OCI-LY3 (cell line): ENCODE measurements at regions not wholly inside any gene's neighbourhood (a gene's known extent, or its start where the extent isn't known, plus 50 kb on each side); places are given as distances from the start of the nearest gene placed in this dataset.

Experiments used
- H2AFZ ChIP-seq: fragments of 200-600, 300-600 bp; shearing (Covaris generic); 2 replicates; pipeline ENCODE4 v1.6.0; 2014; ENCODE audit warnings: antibody characterized with exemption, low read depth, low read length
- H3K27ac ChIP-seq: fragments of 200-600, 300-600 bp; sonication (generic); 2 replicates; pipeline ENCODE4 v1.5.1; 2014; ENCODE audit warnings: mild to moderate bottlenecking, low read length, moderate library complexity, mixed read lengths
- H3K27me3 ChIP-seq: fragments of 200-600, 300-600 bp; sonication (generic); 2 replicates; pipeline ENCODE4 v1.6.1; 2014; ENCODE audit warnings: low read depth, low read length, mixed read lengths
- H3K36me3 ChIP-seq: fragments of 200-600, 300-600 bp; sonication (generic); replicated peaks from 2 replicates; pipeline ENCODE3; 2014; ENCODE audit warnings: low read depth, low read length, mixed read lengths
- H3K4me1 ChIP-seq: fragments of 300-600, 200-600 bp; sonication (generic); 2 replicates; pipeline ENCODE4 v1.6.1; 2014; ENCODE audit warnings: low read length, mixed read lengths
- H3K4me2 ChIP-seq: fragments of 200-600, 300-600 bp; sonication (generic); 2 replicates; pipeline ENCODE4 v1.6.1; 2014; ENCODE audit warnings: low read length, mixed read lengths
- H3K4me3 ChIP-seq: fragments of 300-600, 200-600 bp; sonication (generic); 2 replicates; pipeline ENCODE4 v1.5.1; 2014; ENCODE audit warnings: antibody characterized with exemption, mild to moderate bottlenecking, low read length, moderate library complexity
- H3K79me2 ChIP-seq: fragments of 300-600, 200-600 bp; shearing (Covaris generic); 2 replicates; pipeline ENCODE4 v1.6.1; 2014; ENCODE audit warnings: mild to moderate bottlenecking, low read length, mixed read lengths
- H3K9ac ChIP-seq: fragments of 300-600, 200-600 bp; shearing (Covaris generic); 2 replicates; pipeline ENCODE4 v1.6.0; 2014; ENCODE audit warnings: mild to moderate bottlenecking, low read length, moderate library complexity
- H3K9me3 ChIP-seq: fragments of 200-600, 300-600 bp; shearing (Covaris generic); 2 replicates; pipeline ENCODE4 v1.6.1; 2014; ENCODE audit warnings: low read length, mixed read lengths; ENCODE audit not compliant: insufficient read depth
- H4K20me1 ChIP-seq: fragments of 200-600, 300-600 bp; sonication (generic); 2 replicates; pipeline ENCODE4 v1.6.1; 2016; ENCODE audit warnings: low read length, mixed read lengths; ENCODE audit not compliant: insufficient read depth
- EZH2phosphoT487 ChIP-seq: fragments of 200-600 bp; shearing (Covaris generic); IDR thresholded peaks from 2 replicates; pipeline ENCODE4 v1.6.1; 2018; ENCODE audit warnings: antibody characterized with exemption, mixed run types, low read depth
- TF ChIP-seq, protein P1 (sequence below): fragments of 200-600, 300-600 bp; sonication (generic); IDR thresholded peaks from 2 replicates; pipeline ENCODE4 v1.5.1; 2014; ENCODE audit warnings: antibody characterized with exemption, low read length, low read depth

DNA sequence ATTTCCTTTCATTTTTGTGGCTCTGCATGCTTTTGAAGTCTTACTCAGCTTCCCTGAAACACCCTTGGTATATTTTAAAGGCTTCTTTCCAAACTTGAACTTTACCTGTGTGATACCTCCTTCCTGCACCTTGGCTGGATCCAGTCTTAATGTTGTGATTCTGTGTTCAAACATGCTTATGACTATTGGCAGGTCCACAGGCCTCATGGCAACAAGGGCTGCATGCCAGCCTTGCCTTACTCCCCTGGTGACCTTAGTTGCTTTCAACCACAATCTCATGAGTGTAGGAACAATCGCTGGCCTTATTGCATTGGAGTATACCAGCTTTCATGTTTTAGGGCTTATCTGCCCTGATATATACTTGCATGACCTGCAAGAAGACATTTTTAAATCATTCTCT is 238.7 kb downstream of the KIF20B start:
- Histone ChIP-seq H3K4me3 (no peak overlapping the region), H3K27ac (no peak overlapping the region), H3K79me2 (no peaks in the 10 kb centered on the region), H3K4me1 (peaks cover 4% of the 10 kb centered on the region), H4K20me1 (no peaks in the 10 kb centered on the region), H3K9me3 (no peaks in the 10 kb centered on the region), H3K27me3 (no peaks in the 10 kb centered on the region), H3K36me3 (peaks cover 2% of the 10 kb centered on the region), H2AFZ (no peak overlapping the region), H3K9ac (no peak overlapping the region), H3K4me2 (no peak overlapping the region)
- TF ChIP-seq EZH2phosphoT487: no peak
- TF ChIP-seq, protein P1, sequence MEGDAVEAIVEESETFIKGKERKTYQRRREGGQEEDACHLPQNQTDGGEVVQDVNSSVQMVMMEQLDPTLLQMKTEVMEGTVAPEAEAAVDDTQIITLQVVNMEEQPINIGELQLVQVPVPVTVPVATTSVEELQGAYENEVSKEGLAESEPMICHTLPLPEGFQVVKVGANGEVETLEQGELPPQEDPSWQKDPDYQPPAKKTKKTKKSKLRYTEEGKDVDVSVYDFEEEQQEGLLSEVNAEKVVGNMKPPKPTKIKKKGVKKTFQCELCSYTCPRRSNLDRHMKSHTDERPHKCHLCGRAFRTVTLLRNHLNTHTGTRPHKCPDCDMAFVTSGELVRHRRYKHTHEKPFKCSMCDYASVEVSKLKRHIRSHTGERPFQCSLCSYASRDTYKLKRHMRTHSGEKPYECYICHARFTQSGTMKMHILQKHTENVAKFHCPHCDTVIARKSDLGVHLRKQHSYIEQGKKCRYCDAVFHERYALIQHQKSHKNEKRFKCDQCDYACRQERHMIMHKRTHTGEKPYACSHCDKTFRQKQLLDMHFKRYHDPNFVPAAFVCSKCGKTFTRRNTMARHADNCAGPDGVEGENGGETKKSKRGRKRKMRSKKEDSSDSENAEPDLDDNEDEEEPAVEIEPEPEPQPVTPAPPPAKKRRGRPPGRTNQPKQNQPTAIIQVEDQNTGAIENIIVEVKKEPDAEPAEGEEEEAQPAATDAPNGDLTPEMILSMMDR: no peak

DNA sequence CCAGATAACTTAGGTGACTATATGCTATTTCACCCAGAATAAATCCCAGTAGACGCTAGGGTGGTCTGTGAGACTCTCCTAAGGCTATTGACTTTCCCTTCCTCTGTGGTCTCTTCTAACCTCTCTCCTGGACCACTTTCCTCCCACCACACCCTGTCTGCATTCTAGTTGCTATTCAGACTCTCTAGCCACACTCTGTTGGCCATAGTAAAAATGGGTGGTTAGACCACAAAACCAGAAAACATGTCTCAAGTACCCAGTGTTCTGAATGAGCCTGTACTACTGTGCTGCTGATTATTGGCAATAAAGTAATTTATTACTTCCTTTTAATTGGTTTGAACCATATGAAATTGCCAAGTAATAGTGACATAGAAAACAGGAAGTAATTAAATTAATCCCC is 240.8 kb downstream of the KIF20B start:
- no peak overlapping the region for H3K4me3 ChIP-seq
- H2AFZ ChIP-seq: no peak overlapping the region
- no peak overlapping the region for H3K9ac ChIP-seq
- H3K27ac ChIP-seq: no peak overlapping the region
- peaks cover 9% of the 10 kb centered on the region for H3K4me1 ChIP-seq
- no peaks in the 10 kb centered on the region for H4K20me1 ChIP-seq
- no peaks in the 10 kb centered on the region for H3K9me3 ChIP-seq
- H3K27me3 ChIP-seq: no peaks in the 10 kb centered on the region
- no peak overlapping the region for H3K4me2 ChIP-seq
- no peak for TF ChIP-seq EZH2phosphoT487
- TF ChIP-seq, protein P1: no peak
- peaks cover 5% of the 10 kb centered on the region for H3K36me3 ChIP-seq
- H3K79me2 ChIP-seq: no peaks in the 10 kb centered on the region

DNA sequence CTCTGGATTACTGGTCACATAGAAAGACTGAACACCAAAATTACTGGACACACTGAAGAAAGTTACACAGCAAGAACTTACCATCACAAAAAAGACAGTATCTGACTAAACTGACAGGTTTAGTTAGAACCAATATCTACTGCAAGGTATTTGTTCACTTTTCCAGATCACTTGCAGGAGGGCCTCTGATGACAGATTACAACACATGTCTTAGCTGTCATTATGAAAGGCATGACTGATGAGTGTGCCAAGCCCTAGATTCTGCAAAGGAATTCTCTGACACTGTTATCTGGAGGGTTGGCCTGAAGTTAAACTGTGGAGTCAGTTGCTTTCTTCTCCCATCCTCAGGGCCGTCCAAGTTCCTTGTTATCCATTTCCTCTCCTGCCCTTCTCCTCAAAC is 242.7 kb downstream of the KIF20B start:
- H3K9ac ChIP-seq: no peak overlapping the region
- no peaks in the 10 kb centered on the region for H3K27me3 ChIP-seq
- H3K79me2 ChIP-seq: no peaks in the 10 kb centered on the region
- H3K4me3 ChIP-seq: no peak overlapping the region
- no peak overlapping the region for H2AFZ ChIP-seq
- TF ChIP-seq EZH2phosphoT487: no peak
- TF ChIP-seq, protein P1: no peak
- H3K36me3 ChIP-seq: peaks cover 3% of the 10 kb centered on the region
- H3K4me2 ChIP-seq: no peak overlapping the region
- H4K20me1 ChIP-seq: no peaks in the 10 kb centered on the region
- H3K9me3 ChIP-seq: no peaks in the 10 kb centered on the region
- peaks cover 9% of the 10 kb centered on the region for H3K4me1 ChIP-seq
- H3K27ac ChIP-seq: no peak overlapping the region

DNA sequence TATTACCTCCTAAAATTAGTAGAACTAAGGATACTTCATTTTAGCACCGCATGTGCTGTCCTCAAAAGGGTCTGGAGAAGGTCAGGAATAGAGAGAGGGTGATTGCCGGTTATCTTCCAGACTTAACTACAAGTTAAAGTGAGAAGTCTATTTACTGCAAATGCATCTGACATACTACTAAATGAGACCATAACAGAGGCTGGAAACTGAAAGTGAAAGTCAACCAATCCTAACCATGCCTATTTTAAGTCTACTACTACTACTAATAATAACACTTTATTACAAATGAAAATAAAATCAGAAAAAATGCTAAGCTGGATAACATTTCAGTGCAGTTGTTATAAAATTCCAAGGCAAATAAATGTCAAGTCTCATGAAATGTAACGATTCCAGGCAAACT is 244.7 kb downstream of the KIF20B start:
- no peak for TF ChIP-seq EZH2phosphoT487
- TF ChIP-seq, protein P1: no peak
- H3K9me3 ChIP-seq: no peaks in the 10 kb centered on the region
- H3K9ac ChIP-seq: no peak overlapping the region
- H4K20me1 ChIP-seq: no peaks in the 10 kb centered on the region
- H3K79me2 ChIP-seq: no peaks in the 10 kb centered on the region
- H3K27me3 ChIP-seq: no peaks in the 10 kb centered on the region
- no peak overlapping the region for H2AFZ ChIP-seq
- peaks cover 9% of the 10 kb centered on the region for H3K4me1 ChIP-seq
- no peak overlapping the region for H3K27ac ChIP-seq
- no peak overlapping the region for H3K4me3 ChIP-seq
- peaks cover 3% of the 10 kb centered on the region for H3K36me3 ChIP-seq
- no peak overlapping the region; the same call in 1 of the 2 replicates for H3K4me2 ChIP-seq
